ENCODE measurements at regions not wholly inside any gene's neighbourhood (a gene's known extent, or its start where the extent isn't known, plus 50 kb on each side); places are given as distances from the start of the nearest gene placed in this dataset.

DNA sequence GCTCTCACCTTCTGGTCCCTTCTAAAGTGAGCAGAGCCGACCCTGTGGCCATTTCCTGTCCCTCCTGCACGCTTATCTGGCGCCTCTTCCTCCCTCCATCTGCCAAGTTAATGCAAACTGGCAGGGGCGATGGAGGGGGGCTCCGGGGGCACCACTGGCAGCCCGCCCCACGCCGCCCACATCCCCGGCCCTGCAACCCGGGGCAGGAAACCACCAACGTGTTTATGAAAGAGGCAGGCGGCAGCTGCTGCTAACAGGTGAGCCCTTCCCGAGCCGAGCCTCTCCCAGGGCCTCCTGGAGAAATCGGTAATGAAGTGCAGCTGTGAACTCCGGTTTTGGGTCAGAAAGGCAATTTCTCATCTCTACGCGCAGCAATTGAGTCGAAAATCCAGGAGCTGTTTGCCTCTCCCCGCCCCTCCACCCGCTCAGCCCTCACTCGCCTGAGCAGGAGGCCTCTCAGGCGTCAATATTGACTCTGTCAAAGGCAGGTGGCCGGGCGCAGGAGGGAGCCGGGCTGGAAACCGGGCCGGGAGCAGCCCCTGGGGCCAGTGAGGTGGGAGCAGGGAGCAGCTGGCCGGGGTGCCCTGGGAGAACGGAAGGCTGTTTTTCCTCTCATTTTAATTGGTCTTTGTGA is 164.4 kb upstream of the GSE1 start:
- TF ChIP-seq, protein P1, sequence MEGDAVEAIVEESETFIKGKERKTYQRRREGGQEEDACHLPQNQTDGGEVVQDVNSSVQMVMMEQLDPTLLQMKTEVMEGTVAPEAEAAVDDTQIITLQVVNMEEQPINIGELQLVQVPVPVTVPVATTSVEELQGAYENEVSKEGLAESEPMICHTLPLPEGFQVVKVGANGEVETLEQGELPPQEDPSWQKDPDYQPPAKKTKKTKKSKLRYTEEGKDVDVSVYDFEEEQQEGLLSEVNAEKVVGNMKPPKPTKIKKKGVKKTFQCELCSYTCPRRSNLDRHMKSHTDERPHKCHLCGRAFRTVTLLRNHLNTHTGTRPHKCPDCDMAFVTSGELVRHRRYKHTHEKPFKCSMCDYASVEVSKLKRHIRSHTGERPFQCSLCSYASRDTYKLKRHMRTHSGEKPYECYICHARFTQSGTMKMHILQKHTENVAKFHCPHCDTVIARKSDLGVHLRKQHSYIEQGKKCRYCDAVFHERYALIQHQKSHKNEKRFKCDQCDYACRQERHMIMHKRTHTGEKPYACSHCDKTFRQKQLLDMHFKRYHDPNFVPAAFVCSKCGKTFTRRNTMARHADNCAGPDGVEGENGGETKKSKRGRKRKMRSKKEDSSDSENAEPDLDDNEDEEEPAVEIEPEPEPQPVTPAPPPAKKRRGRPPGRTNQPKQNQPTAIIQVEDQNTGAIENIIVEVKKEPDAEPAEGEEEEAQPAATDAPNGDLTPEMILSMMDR (conservative IDR thresholded peaks at IDR 0.05): no peak
- no peak for TF ChIP-seq ZFX (IDR thresholded peaks at IDR 0.05)

Data from C4-2B (cell line).